NCI-H526 (cell line): ENCODE measurements at regions not wholly inside any gene's neighbourhood (a gene's known extent, or its start where the extent isn't known, plus 50 kb on each side); places are given as distances from the start of the nearest gene placed in this dataset.
"Not testable (repeated sequence)": the region's sequence is repeated elsewhere in the genome, so short reads cannot be mapped to it uniquely, and the experiment has no call there.

Experiments used
- DNase-seq, 2 experiments: peaks; one replicate each; lab custom pipeline; 2025; lab: John Stamatoyannopoulos, UW

- no peak for DNase-seq
Observed at GRCh38 chr7:86202833-86203232, 440.9 kb upstream of the GRM3 start.

DNA sequence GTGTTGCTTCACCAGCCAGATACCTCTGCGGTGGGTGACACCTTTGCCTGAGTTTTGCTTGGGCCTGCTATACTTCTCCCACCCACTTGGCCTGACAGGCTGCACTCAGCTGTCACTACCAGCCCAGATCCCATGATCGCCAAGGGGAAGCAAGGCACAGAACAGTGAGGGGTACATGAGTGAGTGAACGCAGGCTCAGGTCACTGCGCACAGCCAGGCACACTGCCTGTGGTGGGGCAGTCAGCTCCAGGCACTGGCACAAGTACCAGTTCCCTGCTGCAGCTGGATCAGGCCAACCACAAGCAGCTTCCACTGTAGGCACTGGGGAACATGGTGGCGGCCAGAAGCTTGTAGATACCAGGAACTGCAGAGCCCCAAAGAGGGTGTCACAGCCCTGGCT is 441.9 kb upstream of the GRM3 start:
- DNase-seq = no peak

GRCh38 chr7:86199881-86200614 is 443.7 kb upstream of the GRM3 start:
- DNase-seq = no peak

GRCh38 chr7:86190351-86190750 is 453.4 kb upstream of the GRM3 start:
- DNase-seq = no peak

DNA sequence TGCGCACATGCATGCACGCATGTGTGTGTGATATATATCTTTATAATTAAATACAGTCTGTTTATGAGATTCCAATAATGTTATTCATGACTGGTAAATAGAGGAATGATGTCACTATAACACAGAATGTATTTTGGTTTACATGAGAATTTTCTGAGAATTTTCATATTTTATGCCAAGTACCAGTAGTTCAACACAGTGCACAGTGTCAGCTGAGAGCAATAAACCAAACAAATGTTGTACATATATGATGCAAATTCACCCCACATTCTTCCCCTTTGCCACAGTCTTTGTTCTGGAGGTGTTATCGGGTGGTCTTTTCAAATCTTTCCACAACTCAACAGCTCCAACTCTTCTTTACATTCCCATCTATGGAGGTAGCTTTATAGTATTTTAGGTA is 462.2 kb upstream of the GRM3 start:
- DNase-seq = peak in 1 of 2 experiments; percentile 15

DNA sequence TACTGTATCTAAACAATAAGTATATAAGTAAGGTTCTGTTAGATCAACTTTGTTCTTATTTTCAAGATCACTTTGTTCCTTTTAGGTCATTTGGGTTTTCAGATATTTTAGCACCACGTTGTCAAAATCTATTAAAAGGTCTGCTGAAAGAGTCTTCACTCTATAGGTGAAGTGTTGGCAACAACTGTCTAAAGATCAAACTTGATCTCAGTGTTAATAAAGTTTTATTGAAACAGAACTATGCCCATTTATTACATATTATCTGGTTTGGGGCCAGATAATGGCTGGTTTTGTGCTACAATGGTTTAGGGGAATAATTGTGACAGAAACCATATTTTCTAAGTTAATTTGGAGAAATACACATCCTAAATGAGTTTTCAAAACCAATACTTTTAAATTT is 478.9 kb upstream of the GRM3 start:
- DNase-seq = no peak

DNA sequence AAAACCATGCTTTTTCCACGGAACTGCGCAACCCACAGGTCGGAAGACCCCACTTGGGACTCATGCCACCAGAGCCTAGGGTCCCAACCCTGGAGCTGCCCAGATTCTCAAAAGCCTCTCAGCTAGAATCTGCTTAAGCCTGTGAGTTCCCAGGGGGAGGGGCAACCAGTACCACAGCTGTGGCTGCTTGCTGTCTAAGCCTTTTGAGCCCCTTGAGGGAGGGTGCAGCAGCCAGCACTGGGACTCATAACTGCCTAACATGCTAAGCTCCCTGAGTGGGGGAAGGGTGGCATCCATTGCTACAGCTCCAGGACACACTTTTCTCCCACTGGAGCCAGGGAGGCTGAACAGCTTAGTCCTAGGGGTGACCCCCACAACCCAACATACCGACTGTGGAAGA is 485.6 kb upstream of the GRM3 start:
- no peak for DNase-seq

DNA sequence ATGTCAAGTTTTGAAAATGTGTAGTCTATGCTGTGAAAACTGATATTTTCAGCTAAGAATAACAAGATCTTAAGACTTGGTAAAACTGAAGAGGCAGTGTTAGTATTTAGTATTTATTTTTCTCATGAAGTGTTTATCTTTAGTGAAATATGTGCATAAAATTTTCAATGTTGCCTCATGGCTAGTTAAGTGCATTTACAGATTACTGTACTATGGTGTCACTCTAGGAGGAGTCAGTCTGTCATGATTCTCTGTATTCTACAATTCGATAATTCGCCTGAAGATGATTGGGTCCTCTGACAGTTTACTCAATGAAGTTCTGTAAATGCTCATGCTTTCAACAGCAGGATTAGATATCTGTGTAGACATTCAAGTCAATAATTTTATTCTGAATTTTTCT is 488.1 kb upstream of the GRM3 start:
- no peak for DNase-seq

DNA sequence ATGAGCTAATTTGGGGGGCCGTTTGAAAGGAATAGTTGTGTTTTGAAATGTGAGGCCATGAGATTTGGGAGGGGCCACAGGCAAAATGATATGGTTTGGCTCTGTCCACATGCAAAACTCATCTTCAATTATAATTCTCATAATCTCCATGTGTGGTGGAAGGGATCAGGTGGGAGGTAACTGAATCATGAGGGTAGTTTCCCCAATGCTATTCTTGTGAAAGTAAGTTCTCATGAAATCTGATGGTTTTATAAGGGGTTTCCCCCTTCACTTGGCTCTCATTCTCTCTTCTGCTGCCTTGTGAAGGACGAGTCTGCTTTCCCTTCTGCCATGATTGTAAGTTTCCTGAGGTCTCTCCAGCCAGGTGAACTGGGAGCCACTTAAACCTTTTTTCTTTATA is 490.8 kb upstream of the GRM3 start:
- DNase-seq = no peak

GRCh38 chr7:86149024-86149665 is 494.6 kb upstream of the GRM3 start:
- DNase-seq = no peak

- no peak for DNase-seq
Observed at GRCh38 chr7:86148501-86148900, 495.2 kb upstream of the GRM3 start.

DNA sequence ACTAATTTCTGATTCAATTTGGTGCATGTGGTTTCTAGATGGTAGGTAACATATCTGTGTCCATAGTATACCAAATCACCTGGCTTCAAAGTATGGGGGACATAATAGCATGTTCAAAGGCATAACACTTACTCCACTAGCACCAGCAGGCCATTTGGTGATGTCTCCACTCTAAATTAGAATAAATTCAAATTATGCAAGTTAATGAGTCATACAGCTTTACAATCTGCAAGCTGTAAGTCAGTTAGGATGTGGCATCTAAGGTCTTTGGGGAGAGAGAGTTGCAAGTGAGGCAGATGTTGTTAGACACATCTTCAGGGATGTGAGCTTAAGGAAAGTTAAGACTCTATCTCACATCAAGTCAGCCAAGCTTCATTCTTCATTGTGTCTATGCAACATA is 506.4 kb upstream of the GRM3 start:
- DNase-seq = peak; percentile 64 to 75

DNA sequence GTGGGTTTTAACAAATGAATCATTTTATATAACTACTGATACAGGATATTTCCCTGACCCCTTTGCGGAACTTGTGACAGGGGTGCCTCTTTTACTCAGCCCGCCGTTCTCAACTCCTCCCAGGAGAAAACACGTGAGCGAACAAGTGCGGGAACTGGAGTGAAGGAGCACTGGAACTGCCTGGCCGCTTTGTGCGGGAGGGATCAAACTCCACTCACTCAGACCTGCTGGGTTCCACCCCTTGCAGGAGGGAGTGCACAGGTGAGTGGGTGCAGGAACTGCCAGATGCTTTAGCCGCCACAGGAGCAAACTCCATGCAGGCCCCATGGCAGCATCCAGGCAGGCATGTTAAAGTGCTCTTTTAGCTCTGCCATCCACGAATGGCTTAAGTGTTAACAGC is 513.4 kb upstream of the GRM3 start:
- DNase-seq = no peak

DNA sequence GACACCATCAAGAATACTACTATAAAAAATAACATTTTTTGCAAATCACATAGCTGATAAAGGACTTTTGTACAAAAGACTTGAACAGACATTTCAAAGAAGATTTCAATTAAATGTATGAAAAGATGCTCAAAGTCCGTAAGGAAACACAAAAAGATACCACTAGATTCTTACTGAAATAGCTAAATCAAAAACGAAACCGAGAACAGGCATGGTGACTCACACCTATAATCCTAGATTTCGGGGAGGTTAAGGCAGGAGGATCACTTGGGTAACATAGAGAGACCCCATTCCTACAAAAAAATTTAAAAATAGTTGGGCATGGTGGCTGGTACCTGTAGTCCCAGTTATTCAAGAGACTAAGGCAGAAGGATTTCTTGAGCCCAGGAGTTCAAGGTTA is 520.2 kb upstream of the GRM3 start:
- DNase-seq = no peak

- DNase-seq = no peak
Observed at GRCh38 chr7:86094166-86094669, 549.5 kb upstream of the GRM3 start.

DNA sequence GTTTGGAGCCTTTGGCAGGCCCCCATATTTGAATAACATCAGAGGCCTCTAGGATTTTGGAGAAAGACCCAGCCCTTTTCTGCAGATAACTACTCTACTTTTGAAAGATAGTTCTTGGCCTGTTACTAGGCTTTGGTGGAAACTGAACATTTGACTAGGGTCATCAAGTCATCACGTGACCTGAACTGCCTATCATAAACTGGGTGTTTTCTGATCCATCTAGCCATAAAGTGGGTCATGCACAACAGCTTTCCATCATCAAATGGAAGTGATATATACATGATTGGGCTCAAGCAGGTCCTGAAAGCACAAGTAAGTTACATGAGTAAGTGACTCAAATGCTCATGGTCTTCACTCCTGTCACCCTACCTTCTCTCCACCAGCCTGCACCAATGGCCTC is 552.3 kb upstream of the GRM3 start:
- DNase-seq = no peak

DNA sequence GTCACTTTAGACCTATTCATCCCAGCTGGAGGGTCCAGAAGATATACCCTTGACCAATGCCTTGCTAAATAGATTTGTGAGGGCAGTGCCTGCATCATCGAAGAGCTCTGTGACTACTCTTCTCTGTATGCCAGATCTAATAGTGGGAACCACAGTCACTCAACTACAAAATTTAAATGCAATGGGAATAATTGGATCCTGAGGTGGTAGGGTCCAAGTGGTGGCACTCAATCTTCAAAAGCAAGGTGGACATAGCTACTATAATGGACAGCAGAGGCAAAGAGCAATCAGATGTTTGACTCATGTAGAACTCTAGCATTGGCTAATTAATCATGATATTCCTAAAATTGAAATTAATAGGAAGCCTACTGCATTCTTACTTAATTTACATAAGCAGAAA is 554.3 kb upstream of the GRM3 start:
- DNase-seq = no peak

- DNase-seq = not testable (repeated sequence)
Observed at GRCh38 chr7:86064572-86064971, 579.1 kb upstream of the GRM3 start.

DNA sequence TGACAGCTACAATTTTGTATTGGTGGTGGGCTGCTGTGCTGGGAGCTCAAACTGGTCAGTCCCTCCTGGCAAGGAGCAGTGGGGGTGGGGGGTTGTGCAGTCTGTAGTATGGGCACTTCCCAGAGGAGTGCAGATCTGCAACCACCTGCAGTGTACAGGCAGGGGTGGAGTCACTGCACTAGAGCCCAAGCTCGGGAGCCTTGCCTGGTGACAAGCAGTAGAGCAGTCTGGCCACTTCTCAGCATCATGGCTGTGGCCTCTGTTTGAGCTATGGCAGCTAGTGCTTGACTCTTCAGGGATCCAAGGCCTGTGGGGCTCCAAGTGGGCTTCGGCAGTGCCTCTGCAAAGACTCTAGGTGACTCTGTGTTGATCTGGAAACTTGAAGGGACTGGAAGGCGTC is 585.1 kb upstream of the GRM3 start:
- DNase-seq = no peak

- no peak for DNase-seq
Observed at GRCh38 chr7:86050918-86051317, 592.8 kb upstream of the GRM3 start.

GRCh38 chr7:86049910-86050309 is 593.8 kb upstream of the GRM3 start:
- DNase-seq = no peak

GRCh38 chr7:86045197-86045596 is 598.5 kb upstream of the GRM3 start:
- not testable (repeated sequence) for DNase-seq

GRCh38 chr7:86025807-86026206 is 617.9 kb upstream of the GRM3 start:
- DNase-seq = no peak

DNA sequence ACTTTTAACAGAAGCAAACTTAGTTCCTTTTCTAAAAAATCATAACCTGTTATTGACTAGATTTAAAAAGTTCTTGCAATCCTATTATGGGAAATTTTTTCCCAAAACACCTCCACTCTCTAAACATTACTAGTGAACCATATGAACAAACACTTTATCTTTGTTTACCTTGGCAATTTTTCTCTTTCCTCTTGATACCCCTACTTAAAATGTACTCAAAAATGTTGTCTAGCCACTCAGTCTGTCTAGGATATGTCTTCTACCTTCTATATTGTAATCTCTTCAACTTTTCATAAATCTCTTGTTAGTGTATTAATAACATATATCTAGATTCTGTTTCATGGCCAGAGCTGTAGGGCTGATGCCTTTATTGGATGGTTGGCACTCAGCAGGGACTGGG is 630.0 kb upstream of the GRM3 start:
- DNase-seq = no peak
